Mucosa of stomach (tissue), 1 donor: ENCODE measurements at regions not wholly inside any gene's neighbourhood (a gene's known extent, or its start where the extent isn't known, plus 50 kb on each side); places are given as distances from the start of the nearest gene placed in this dataset.

Experiments
- H3K27me3 ChIP-seq: one replicate; pipeline ENCODE4 v1.7.0; 2013; ENCODE audit warnings: mild to moderate bottlenecking, low read length; ENCODE audit not compliant: control insufficient read depth, insufficient read depth
- H3K36me3 ChIP-seq: one replicate; pipeline ENCODE4 v1.7.0; 2013; ENCODE audit warnings: low read length; ENCODE audit not compliant: control insufficient read depth, insufficient read depth
- H3K4me1 ChIP-seq: one replicate; pipeline ENCODE4 v1.7.0; 2013; ENCODE audit warnings: mild to moderate bottlenecking, low read length; ENCODE audit not compliant: control insufficient read depth, insufficient read depth
- H3K4me3 ChIP-seq: one replicate; pipeline ENCODE4 v1.7.0; 2013; ENCODE audit warnings: low read length
- H3K9ac ChIP-seq: one replicate; pipeline ENCODE4 v1.7.0; 2013; ENCODE audit warnings: mild to moderate bottlenecking, low read length, moderate library complexity
- H3K9me3 ChIP-seq: one replicate; pipeline ENCODE4 v1.7.0; 2013; ENCODE audit warnings: mild to moderate bottlenecking, low read length, moderate library complexity; ENCODE audit not compliant: control insufficient read depth
- donor health status: Pancreatic carcinoma.

- no peak overlapping the region for H3K4me3 ChIP-seq
- H3K36me3 ChIP-seq = no peaks in the 10 kb centered on the region
- H3K27me3 ChIP-seq = no peaks in the 10 kb centered on the region
- no peaks in the 10 kb centered on the region for H3K9me3 ChIP-seq
- peaks cover 29% of the 10 kb centered on the region for H3K4me1 ChIP-seq
- H3K9ac ChIP-seq = no peak overlapping the region
These were observed 163.4 kb upstream of the TLE3 start for GRCh38 chr15:70261083-70261482.

GRCh38 chr15:70260580-70260979, 162.9 kb upstream of the TLE3 start:
- no peaks in the 10 kb centered on the region for H3K27me3 ChIP-seq
- no peaks in the 10 kb centered on the region for H3K9me3 ChIP-seq
- H3K36me3 ChIP-seq = no peaks in the 10 kb centered on the region
- H3K9ac ChIP-seq = no peak overlapping the region
- no peak overlapping the region for H3K4me3 ChIP-seq
- H3K4me1 ChIP-seq = peaks cover 24% of the 10 kb centered on the region

DNA sequence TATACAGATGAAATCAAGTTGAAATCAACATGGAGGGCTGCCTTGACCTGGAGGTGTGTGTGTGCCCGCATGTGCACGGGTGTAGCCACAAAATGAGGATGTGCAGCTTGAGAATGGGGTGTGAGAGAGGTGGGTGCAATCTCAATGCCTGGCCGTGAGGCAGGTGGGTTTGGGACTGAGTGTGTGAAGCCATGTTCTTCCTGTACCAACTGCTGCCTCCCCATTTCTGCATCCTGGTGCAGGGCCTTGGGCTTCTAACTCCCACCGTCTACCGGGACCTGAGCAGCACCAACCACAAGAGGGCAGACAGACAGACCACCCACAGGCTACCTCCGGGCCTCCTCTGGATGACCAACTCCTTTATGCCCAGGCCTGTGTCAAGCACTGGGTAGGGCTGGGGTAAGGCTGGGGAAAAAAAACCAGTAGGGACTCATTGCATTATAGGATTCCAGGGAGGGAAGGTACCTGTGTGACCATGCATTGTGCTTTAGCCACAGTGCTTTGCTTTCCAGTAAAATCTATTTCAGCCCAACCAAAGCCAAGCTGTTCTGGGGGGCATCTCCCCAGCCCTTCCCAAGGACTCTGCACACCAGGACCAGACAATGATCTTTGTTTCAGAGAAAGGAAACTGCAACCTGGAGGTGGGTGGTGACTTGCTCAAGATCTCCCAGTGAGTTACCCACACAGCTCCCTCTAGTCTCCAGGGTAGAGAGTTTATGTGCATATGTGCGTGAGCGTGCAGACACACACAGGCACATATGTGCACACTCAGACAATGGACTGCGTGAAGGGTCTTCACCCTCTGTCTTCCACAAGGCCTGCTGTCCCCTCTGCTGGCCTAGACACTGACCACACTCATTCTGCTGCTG, 162.2 kb upstream of the TLE3 start:
- H3K36me3 ChIP-seq = no peaks in the 10 kb centered on the region
- H3K27me3 ChIP-seq = no peaks in the 10 kb centered on the region
- peaks cover 17% of the 10 kb centered on the region for H3K4me1 ChIP-seq
- no peak overlapping the region for H3K9ac ChIP-seq
- no peaks in the 10 kb centered on the region for H3K9me3 ChIP-seq
- H3K4me3 ChIP-seq = no peak overlapping the region

DNA sequence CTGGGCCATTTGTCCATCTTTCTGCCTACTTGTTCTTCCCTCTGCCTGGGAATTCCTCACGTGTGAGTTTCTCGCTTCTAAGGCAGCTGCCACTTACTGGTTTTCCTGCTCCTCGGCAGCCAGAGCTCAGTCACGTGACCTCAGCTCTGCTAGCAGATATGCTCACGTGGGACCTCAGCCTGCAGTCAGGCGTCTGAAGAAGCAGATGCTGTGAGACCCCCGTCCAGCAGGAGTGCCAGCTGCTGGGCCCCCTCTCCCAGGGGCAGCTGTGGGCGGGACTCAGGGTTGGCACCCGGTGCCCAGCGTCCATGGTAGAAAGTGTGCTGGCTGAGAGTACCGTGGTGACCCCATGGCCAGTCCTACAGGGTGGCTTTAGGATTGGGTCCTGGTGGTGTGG, 161.3 kb upstream of the TLE3 start:
- Histone ChIP-seq H3K9me3 (no peaks in the 10 kb centered on the region), H3K36me3 (no peaks in the 10 kb centered on the region), H3K4me1 (peaks cover 8% of the 10 kb centered on the region), H3K27me3 (no peaks in the 10 kb centered on the region), H3K9ac (no peak overlapping the region), H3K4me3 (no peak overlapping the region)

GRCh38 chr15:70258369-70259027, 160.8 kb upstream of the TLE3 start:
- H3K4me3 ChIP-seq = no peak overlapping the region
- no peaks in the 10 kb centered on the region for H3K36me3 ChIP-seq
- peaks cover 7% of the 10 kb centered on the region for H3K4me1 ChIP-seq
- H3K9ac ChIP-seq = no peak overlapping the region
- no peaks in the 10 kb centered on the region for H3K9me3 ChIP-seq
- H3K27me3 ChIP-seq = no peaks in the 10 kb centered on the region

- Histone ChIP-seq H3K9ac (no peak overlapping the region), H3K27me3 (no peaks in the 10 kb centered on the region), H3K4me3 (no peak overlapping the region), H3K9me3 (no peaks in the 10 kb centered on the region), H3K4me1 (peaks cover 7% of the 10 kb centered on the region), H3K36me3 (no peaks in the 10 kb centered on the region)
These were observed 160.0 kb upstream of the TLE3 start for GRCh38 chr15:70257573-70258248.

DNA sequence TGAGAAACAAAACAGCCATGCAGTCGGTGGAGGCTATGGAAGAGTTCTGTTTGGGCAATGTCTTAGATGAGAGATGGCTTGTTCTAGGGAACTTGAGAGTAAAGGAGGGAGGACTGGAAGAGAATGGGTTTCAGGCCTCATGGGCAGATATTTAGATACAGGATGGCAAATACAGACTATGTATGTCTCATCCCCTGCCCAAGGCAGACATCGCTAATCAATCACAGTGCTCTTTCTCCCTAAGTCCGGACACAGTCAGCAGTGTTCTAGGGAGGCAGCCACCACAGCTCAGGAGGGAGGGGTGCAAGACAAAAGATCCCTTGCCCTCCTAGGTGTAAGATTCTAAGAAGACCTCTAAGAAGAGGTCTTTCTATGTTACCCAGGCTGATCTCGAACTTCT, 159.3 kb upstream of the TLE3 start:
- H3K27me3 ChIP-seq = no peaks in the 10 kb centered on the region
- H3K4me1 ChIP-seq = peaks cover 10% of the 10 kb centered on the region
- no peaks in the 10 kb centered on the region for H3K9me3 ChIP-seq
- no peak overlapping the region for H3K9ac ChIP-seq
- H3K36me3 ChIP-seq = no peaks in the 10 kb centered on the region
- no peak overlapping the region for H3K4me3 ChIP-seq

DNA sequence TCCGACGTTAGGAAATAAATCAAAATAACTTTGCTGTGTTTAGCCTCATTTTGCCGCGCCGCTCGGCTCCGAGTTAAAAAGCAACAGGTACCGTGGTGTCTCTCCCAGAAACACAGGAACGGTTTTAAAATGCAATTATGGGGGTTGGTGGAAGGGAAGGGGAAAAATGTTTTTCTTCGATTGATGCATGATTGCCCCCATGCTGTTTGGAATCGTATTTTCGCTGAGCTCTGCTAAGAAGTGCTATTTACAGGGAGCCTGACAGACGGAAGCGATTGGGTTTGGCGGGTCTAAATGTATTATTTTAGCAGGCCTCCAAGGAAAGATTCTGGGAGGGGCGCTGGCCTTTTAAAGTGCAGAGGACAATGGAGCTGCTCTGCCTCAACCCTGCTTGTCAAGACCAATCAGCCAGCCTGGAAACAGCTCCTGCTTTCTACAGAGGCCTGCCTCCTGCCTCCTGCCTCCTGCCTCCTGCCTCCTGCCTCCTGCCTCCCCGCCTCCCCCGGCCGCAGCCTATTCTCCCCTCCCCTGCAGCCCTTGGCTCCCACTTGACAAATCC, 156.7 kb upstream of the TLE3 start:
- Histone ChIP-seq H3K27me3 (no peaks in the 10 kb centered on the region), H3K9me3 (no peaks in the 10 kb centered on the region), H3K9ac (no peak overlapping the region), H3K4me3 (no peak overlapping the region), H3K4me1 (peaks cover 16% of the 10 kb centered on the region), H3K36me3 (no peaks in the 10 kb centered on the region)

GRCh38 chr15:70253461-70254156, 155.9 kb upstream of the TLE3 start:
- Histone ChIP-seq H3K4me1 (peaks cover 10% of the 10 kb centered on the region), H3K9me3 (no peaks in the 10 kb centered on the region), H3K27me3 (no peaks in the 10 kb centered on the region), H3K9ac (no peak overlapping the region), H3K36me3 (no peaks in the 10 kb centered on the region), H3K4me3 (no peak overlapping the region)

GRCh38 chr15:70252951-70253320, 155.2 kb upstream of the TLE3 start:
- Histone ChIP-seq H3K36me3 (no peaks in the 10 kb centered on the region), H3K9me3 (no peaks in the 10 kb centered on the region), H3K9ac (no peak overlapping the region), H3K4me1 (peaks cover 9% of the 10 kb centered on the region), H3K27me3 (no peaks in the 10 kb centered on the region), H3K4me3 (no peak overlapping the region)

DNA sequence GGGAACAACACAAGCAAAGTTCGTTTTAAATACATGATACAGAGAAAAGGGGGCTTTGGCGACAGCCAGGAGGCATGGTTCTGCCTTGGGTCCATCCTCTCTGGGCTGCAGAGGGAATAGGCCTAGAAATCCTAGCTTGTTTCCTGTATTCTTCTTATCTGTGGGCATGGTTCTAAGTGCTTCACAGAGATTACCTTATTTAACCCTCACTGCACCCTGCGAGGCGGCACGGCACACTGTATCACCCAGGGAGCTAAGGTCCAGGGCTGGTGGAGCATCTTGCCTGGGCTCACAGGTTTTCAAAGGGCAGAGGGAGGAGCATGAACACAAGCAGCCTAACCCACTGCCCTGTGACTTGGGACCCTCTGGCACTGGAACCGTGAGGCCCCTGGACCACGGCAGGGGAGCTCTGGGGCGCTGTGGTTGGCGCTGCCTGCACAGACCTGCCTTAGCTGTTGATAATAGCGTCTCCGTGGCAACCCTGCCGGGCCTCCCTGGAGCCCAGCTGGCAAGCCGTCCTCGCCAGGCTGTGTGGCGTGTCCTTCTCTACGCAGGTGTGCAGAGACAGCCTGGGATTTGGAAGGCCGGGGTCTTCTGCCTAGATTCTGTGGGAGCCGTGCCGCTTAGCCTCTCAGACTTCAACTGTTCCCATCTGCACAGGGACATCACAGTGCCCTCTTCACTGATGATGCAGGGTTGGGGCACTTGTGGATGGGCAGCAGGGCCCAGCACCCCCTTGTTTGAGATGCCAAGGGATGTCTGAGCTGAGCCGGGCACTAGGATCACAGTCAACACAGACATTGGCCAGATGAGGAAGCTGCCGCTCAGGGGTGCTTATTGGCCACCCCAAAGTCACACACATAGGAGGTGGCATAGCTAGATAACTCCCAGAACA, 154.6 kb upstream of the TLE3 start:
- no peaks in the 10 kb centered on the region for H3K36me3 ChIP-seq
- no peak overlapping the region for H3K9ac ChIP-seq
- no peak overlapping the region for H3K4me3 ChIP-seq
- H3K27me3 ChIP-seq = no peaks in the 10 kb centered on the region
- H3K9me3 ChIP-seq = no peaks in the 10 kb centered on the region
- H3K4me1 ChIP-seq = peaks cover 9% of the 10 kb centered on the region
